ENCODE measurements at regions not wholly inside any gene's neighbourhood (a gene's known extent, or its start where the extent isn't known, plus 50 kb on each side); places are given as distances from the start of the nearest gene placed in this dataset.

- TF ChIP-seq CTCF (IDR thresholded peaks at IDR 0.05; ENCODE audit: insufficient read depth, low read length), result no peak
- no peak for TF ChIP-seq POLR2AphosphoS5 (IDR thresholded peaks at IDR 0.05; ENCODE audit: low read depth)
- no peak for TF ChIP-seq SPI1 (IDR thresholded peaks at IDR 0.05; ENCODE audit: borderline replicate concordance, low read depth)
- TF ChIP-seq REST (IDR thresholded peaks at IDR 0.05; ENCODE audit: insufficient replicate concordance, low read depth), result no peak
- TF ChIP-seq GABPA (IDR thresholded peaks at IDR 0.05; ENCODE audit: low read depth), result no peak
These were observed 142.1 kb upstream of the IPO9 start for GRCh38 chr1:201686714-201687455.

Measured in HL-60 (cell line).